ENCODE measurements at regions not wholly inside any gene's neighbourhood (a gene's known extent, or its start where the extent isn't known, plus 50 kb on each side); places are given as distances from the start of the nearest gene placed in this dataset.

DNA sequence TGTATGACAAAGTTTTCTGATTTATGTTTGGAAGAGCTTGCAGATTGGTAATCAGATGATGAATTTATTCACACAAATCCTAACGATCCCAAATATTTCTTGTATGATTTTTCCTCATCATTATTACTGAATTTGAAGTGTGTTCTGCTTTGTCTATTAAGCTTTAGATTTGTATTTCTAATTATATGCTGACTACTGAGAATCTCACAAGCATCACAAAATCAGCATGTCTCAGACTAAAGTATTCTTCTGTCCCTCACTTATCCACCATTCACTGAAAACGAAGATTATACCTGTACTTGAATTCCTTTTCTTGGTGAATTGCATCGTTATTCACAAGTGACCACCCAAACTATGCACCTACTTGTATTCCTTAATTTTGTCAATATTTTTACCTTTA is 796.3 kb upstream of the MAP3K7 start:
- TF ChIP-seq, protein P1, sequence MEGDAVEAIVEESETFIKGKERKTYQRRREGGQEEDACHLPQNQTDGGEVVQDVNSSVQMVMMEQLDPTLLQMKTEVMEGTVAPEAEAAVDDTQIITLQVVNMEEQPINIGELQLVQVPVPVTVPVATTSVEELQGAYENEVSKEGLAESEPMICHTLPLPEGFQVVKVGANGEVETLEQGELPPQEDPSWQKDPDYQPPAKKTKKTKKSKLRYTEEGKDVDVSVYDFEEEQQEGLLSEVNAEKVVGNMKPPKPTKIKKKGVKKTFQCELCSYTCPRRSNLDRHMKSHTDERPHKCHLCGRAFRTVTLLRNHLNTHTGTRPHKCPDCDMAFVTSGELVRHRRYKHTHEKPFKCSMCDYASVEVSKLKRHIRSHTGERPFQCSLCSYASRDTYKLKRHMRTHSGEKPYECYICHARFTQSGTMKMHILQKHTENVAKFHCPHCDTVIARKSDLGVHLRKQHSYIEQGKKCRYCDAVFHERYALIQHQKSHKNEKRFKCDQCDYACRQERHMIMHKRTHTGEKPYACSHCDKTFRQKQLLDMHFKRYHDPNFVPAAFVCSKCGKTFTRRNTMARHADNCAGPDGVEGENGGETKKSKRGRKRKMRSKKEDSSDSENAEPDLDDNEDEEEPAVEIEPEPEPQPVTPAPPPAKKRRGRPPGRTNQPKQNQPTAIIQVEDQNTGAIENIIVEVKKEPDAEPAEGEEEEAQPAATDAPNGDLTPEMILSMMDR (IDR thresholded peaks at IDR 0.05; ENCODE audit: low read length) = no peak
- TF ChIP-seq EZH2 (optimal IDR thresholded peaks at IDR 0.05; ENCODE audit: low read depth, low read length) = no peak

Measured in MM.1S (cell line).